ENCODE measurements at regions not wholly inside any gene's neighbourhood (a gene's known extent, or its start where the extent isn't known, plus 50 kb on each side); places are given as distances from the start of the nearest gene placed in this dataset.

DNA sequence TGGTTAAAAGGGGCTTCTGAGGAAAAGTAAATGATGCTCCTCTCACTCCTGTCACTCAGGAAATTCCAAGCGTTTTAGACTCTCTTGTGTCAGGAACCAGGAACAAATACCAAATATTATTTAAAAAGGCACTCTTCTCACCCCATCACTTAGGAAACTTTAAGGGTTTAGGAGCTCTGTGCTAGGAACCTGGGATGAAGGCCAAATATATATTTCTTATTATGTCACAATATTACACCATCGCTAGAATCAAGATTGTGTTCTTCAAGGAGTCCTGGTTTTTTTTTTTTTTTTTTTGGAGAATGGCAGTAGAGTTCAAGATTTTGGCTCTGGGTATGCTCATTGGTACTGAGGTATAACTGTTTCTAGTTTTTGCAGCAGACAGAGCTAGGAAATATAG is 79.0 kb upstream of the HEPHL1 start:
- no peaks in the 10 kb centered on the region for H3K9me3 ChIP-seq (replicated peaks)
- H3K27me3 ChIP-seq (ENCODE audit: low read depth), result peaks cover 26% of the 10 kb centered on the region
- H3K36me3 ChIP-seq, result no peaks in the 10 kb centered on the region

DNA sequence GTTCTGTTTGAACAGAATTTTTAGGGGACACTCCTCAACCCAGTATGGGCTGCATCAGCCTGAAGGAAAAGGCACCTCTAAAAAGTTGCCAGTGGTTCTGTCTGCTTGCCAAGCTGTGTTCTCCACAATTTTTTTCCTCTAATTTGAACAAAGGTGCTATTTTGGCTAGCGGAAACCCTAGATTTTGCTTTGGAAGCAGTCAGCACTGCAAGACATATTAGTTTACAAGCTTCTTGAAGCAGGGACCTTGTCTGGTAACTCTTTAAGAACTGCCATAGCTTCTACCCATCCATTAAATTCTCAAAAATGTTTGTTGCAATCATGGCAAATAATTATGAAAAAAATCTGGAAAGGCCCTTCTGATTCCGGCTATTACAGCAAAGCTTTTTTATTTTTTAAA is 75.6 kb upstream of the HEPHL1 start:
- Histone ChIP-seq H3K4me3 (no peak overlapping the region), H3K4me1 (no peaks in the 10 kb centered on the region), H3K9me3 (replicated peaks) (no peaks in the 10 kb centered on the region), H3K27ac (replicated peaks) (no peak overlapping the region), H3K36me3 (no peaks in the 10 kb centered on the region), H3K27me3 (ENCODE audit: low read depth) (peaks cover 4% of the 10 kb centered on the region)
- no peak for DNase-seq
- intact Hi-C loops (cut with micrococcal nuclease), result no loop called here
- TF ChIP-seq, protein P1, sequence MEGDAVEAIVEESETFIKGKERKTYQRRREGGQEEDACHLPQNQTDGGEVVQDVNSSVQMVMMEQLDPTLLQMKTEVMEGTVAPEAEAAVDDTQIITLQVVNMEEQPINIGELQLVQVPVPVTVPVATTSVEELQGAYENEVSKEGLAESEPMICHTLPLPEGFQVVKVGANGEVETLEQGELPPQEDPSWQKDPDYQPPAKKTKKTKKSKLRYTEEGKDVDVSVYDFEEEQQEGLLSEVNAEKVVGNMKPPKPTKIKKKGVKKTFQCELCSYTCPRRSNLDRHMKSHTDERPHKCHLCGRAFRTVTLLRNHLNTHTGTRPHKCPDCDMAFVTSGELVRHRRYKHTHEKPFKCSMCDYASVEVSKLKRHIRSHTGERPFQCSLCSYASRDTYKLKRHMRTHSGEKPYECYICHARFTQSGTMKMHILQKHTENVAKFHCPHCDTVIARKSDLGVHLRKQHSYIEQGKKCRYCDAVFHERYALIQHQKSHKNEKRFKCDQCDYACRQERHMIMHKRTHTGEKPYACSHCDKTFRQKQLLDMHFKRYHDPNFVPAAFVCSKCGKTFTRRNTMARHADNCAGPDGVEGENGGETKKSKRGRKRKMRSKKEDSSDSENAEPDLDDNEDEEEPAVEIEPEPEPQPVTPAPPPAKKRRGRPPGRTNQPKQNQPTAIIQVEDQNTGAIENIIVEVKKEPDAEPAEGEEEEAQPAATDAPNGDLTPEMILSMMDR (IDR thresholded peaks at IDR 0.05; ENCODE audit: borderline replicate concordance), result no peak

More for the DNA sequence above, 79.0 kb upstream of the HEPHL1 start:
- no peak for DNase-seq
- TF ChIP-seq, protein P1 (IDR thresholded peaks at IDR 0.05; ENCODE audit: borderline replicate concordance), result no peak
- no peaks in the 10 kb centered on the region for H3K4me1 ChIP-seq
- intact Hi-C loops (cut with micrococcal nuclease), result no loop called here
- H3K27ac ChIP-seq (replicated peaks), result no peak overlapping the region
- no peak overlapping the region for H3K4me3 ChIP-seq

DNA sequence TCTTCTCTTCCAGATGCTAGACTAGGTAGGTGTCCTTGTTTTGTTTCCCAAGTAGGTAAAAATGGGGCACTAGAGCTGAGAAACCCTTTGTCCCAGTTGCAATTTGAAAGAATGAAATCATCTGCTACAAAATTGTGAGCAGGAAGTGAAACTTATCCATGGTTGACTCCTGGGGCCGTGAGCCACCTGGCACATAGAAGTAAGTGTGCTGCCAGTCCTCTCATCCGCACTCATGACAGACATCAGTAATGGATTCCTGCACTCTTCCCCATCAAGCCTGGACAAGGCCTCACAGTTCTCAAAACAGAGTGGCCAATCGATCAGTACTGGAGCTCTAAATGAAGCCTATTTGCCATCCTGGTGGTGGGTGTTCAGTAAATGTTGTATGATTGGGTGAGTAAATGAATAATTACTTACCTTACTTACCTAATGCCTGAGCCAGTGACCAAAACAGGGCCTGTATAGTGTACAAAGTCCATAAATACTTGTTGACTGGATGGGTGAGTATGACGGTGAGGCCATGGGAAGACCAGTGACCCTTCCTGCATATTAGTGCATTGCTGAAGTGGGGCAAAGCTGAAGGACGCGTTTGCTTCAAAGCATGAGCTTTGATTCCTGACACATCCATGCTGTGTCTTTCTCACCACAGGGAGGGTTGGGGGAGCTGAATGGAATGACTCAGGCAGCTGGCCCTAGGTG is 68.9 kb upstream of the HEPHL1 start:
- H3K9me3 ChIP-seq (replicated peaks), result peaks cover 8% of the 10 kb centered on the region
- no peaks in the 10 kb centered on the region for H3K36me3 ChIP-seq
- no peaks in the 10 kb centered on the region for H3K4me1 ChIP-seq
- TF ChIP-seq, protein P1 (IDR thresholded peaks at IDR 0.05; ENCODE audit: borderline replicate concordance), result no peak
- DNase-seq, result no peak
- intact Hi-C loops (cut with micrococcal nuclease), result no loop called here
- no peak overlapping the region for H3K4me3 ChIP-seq
- no peak overlapping the region for H3K27ac ChIP-seq (replicated peaks)
- no peaks in the 10 kb centered on the region for H3K27me3 ChIP-seq (ENCODE audit: low read depth)

DNA sequence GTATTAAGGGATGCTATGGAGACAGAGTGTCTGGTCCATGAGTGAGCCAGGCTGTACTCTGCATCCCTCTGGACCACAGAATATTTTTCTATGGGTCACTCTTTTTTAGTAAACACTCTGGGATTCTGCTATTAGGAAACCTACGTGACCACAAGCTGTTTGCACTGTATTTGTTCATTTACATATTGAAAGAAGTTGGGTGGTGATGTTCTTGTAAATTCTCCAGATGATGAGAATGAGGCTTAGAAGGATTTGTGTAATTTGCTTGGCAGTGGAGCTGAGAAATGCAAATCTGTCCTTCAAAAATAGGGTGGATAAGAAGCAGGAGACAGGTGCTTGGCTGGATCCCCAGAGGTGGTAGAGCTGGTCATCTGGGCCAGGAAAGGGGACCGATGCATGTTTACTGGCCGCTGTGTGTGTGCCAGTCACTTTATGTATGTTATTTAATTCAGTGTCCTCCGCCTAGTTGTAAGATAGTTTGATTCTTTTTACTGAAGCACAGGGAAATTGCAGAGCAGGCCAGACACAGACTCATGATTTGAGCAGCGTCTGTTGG is 63.7 kb upstream of the HEPHL1 start:
- H3K4me1 ChIP-seq, result no peaks in the 10 kb centered on the region
- H3K4me3 ChIP-seq, result no peak overlapping the region
- H3K27ac ChIP-seq (replicated peaks), result no peak overlapping the region
- no peaks in the 10 kb centered on the region for H3K27me3 ChIP-seq (ENCODE audit: low read depth)
- peaks cover 8% of the 10 kb centered on the region for H3K9me3 ChIP-seq (replicated peaks)
- H3K36me3 ChIP-seq, result no peaks in the 10 kb centered on the region
- intact Hi-C loops (cut with micrococcal nuclease), result no loop called here
- DNase-seq, result no peak
- TF ChIP-seq, protein P1 (IDR thresholded peaks at IDR 0.05; ENCODE audit: borderline replicate concordance), result no peak

DNA sequence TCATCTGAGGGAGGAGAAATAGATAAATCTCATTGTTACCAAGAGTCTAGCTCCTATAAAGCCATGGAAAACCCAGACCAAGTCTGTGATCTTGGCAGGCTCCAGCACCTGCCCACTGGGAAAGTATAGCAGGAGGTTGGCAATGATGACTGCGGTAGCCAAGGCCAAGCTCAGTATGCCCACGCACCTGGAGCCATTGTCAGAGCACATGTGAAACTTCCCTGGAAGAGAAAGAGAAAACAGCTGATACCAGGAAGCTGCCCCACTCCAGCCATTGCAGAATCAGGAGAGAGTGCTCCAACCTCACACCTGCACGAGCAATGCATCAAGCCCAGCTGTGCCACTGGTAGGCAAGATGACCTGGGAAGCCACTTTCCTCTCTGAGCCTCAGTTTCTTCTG is 62.2 kb upstream of the HEPHL1 start:
- intact Hi-C loops (cut with micrococcal nuclease), result no loop called here
- H3K27ac ChIP-seq (replicated peaks), result no peak overlapping the region
- no peaks in the 10 kb centered on the region for H3K36me3 ChIP-seq
- TF ChIP-seq, protein P1 (IDR thresholded peaks at IDR 0.05; ENCODE audit: borderline replicate concordance), result no peak
- no peaks in the 10 kb centered on the region for H3K27me3 ChIP-seq (ENCODE audit: low read depth)
- H3K4me3 ChIP-seq, result no peak overlapping the region
- no peak for DNase-seq
- peaks cover 8% of the 10 kb centered on the region for H3K9me3 ChIP-seq (replicated peaks)
- no peaks in the 10 kb centered on the region for H3K4me1 ChIP-seq

Data from left ventricle myocardium inferior (tissue), 1 donor.